22Rv1 (cell line): ENCODE measurements at regions not wholly inside any gene's neighbourhood (a gene's known extent, or its start where the extent isn't known, plus 50 kb on each side); places are given as distances from the start of the nearest gene placed in this dataset.

Source experiments
- ZFX ChIP-seq: fragments of 450-650 bp; IDR thresholded peaks from 2 replicates; pipeline ENCODE4 v1.6.1; 2017; ENCODE audit warnings: antibody characterized with exemption, borderline replicate concordance
- TF ChIP-seq, protein P1 (sequence below): fragments of 450-650 bp; IDR thresholded peaks from 2 replicates; pipeline ENCODE4 v1.5.1; 2017; ENCODE audit warnings: mild to moderate bottlenecking

DNA sequence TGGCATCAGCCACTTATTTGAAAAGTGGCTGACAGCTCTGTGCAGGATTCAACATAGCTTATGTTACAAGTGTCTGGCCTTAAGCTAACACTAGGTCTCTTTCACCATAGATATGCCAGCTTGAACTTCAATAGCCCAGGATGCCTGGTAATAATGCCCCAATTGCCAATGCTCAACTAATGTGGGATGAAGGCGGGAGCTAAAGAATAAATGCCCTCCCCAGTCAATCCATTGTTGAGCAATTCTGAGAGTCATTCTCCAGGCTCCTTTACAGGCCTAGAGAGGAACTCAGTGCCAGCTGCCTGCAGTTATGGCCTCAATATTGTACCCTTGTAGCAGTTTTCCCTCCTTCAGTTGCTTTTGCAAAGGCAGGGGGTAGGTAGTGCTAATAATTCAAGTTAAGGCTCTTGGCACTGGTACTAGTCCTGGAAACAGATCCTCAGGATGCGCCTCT, 460.2 kb downstream of the GABRG1 start:
- TF ChIP-seq, protein P1, sequence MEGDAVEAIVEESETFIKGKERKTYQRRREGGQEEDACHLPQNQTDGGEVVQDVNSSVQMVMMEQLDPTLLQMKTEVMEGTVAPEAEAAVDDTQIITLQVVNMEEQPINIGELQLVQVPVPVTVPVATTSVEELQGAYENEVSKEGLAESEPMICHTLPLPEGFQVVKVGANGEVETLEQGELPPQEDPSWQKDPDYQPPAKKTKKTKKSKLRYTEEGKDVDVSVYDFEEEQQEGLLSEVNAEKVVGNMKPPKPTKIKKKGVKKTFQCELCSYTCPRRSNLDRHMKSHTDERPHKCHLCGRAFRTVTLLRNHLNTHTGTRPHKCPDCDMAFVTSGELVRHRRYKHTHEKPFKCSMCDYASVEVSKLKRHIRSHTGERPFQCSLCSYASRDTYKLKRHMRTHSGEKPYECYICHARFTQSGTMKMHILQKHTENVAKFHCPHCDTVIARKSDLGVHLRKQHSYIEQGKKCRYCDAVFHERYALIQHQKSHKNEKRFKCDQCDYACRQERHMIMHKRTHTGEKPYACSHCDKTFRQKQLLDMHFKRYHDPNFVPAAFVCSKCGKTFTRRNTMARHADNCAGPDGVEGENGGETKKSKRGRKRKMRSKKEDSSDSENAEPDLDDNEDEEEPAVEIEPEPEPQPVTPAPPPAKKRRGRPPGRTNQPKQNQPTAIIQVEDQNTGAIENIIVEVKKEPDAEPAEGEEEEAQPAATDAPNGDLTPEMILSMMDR: no peak
- TF ChIP-seq ZFX: no peak
